UCSD-AML1 (cell line): ENCODE measurements at regions not wholly inside any gene's neighbourhood (a gene's known extent, or its start where the extent isn't known, plus 50 kb on each side); places are given as distances from the start of the nearest gene placed in this dataset.

Source experiments
- DNase-seq: peaks from one replicate; lab custom pipeline; 2025; ENCODE audit not compliant: unreplicated experiment; lab: John Stamatoyannopoulos, UW

DNA sequence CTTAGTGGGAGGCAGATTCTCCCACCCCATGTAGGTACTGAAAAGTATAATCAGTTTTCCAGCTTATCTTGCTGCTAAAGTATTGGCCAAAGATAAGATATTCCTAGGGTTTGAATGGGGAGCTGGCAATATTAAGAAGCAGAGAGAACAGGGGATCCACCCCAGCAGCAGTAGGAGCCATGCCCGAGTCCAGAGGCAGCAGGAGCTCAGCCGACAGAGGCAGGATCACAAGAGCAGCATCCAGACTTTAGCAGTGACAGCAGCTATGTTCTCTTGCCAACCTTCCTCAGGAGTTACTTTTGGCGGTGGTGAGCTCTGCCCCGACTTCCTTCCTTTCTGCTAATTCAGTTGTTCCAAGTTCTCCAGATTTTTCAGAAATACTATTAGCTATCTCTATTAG is 224.5 kb downstream of the GADD45G start:
- no peak for DNase-seq

GRCh38 chr9:89835666-89836065 is 230.9 kb downstream of the GADD45G start:
- no peak for DNase-seq

DNA sequence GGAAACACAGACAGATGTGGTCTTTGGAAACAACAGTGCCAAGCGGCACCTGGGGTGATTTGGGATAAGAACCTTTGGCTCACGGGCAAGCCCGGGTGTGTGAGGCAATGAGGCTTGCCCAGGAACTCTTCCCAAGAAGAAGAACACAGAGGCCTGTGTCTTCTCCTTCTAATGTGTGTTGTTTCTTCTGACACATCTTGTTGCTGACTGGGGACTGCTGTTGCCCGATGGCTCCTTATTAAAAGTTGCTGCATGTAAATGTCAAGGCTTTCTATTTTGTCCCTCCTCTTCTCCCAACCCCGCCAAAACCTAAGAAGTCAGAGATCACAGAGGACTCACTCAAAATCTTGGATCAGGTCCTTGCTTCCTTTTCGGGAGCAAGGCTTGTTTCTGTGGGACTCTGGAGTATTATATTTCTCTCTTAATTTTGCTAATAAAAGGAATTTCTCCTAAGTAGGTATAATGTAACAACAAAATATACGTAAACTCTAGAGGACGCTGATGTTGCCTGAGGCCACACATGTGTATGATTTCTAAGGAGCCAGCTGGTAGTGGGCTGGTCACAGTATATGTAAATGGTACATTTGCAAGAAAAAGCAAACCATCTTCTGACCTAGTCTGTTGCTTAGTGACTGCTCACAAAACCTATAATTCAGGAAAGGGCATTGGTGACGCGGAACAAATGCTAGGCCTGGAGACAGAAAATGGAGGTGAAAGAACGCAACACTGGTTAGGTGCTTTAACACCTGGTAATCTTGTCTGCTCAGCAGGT is 232.5 kb downstream of the GADD45G start:
- no peak for DNase-seq

DNA sequence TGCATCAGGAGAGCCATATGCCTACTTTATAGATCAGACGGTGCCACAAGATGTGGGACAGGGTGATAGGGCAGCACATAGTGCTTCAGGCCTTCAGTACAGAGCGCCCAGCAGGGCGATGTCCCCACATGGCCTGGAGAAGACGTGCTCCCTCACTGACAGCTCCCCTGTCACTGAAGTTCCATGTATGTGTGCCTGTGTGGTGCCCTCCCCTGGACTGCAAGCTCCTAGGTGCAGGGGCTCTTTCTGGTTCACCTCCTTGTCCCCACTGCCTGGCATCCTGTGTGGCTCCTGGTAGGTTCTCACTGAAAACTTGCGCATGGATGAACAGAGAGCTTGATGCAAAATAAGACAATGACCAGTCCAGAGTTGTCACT is 233.1 kb downstream of the GADD45G start:
- no peak for DNase-seq

DNA sequence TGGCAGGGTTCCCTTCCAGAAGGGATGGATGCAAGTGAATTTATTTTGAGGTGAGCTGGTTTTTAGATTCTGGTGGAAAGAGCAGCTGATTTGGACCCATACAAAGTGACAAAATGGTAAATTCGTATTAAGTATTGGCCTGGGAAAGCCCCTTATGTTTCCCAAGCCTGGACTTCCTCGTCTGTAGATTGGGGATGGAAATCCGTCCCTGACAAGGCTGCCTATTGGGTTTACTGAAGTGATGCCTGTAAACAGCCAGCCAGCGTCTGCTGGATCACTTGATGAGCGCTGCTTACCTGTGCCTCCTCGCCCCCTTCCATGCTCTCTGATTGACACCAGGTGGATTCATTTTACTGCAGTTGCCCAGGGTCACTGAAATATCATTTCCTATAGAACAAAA is 233.8 kb downstream of the GADD45G start:
- DNase-seq = no peak

DNA sequence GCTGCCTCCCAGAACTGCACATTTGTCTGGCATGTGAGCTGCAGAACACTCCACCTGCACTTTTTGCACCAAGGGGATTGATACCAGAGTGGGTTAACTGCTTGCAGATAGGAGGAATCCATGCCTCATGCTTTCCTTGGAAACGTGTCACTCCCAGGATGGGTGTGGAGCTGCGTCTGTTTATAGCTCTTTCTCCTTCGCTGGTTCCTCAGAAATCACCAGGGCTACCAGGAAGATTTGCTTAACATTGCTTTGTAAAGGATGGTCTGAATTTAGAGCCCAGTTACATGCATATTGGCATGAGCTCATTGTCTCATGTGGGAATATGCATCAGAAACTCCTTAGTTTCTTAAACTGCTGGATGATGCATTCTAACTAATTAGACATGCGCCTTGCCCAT is 234.6 kb downstream of the GADD45G start:
- DNase-seq = no peak

DNA sequence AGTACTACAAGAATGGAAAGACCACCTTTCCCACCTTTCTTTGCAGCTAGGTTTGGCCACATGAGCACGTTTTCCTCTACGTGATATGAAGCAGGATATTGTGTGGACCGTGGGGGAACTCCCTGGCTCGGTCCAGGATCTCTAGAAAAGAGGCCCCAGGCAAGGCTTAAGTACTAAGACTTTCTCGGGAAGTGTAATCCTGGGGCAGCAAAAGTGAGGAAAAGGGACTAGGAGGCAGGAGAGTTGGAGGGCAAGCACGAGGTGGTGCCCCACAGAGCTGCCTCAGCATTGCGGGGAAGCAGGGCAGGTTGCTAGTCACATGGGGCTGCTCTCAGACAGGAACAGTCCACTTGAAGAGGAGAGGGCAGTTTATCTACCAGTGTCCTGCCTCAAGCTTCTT is 235.1 kb downstream of the GADD45G start:
- no peak for DNase-seq

DNA sequence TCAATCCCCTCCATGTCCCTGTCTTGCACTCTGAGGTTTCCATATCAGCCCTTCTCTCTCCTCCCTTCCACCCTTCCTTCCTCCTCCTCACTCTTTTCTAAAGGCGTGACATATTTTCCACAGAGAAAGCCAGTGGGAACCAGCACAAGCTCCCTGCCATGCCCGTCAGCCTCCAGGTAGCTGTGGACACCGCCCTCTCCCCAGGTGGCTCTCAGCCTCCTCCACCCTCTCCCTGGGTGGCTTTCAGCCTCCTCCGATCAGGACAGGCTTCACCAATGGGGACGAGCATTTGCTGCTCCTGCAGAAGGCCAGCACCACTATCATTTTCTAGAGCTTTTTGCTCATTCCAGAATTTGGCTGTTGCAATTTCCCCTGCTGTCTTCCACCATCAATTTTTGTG is 236.6 kb downstream of the GADD45G start:
- no peak for DNase-seq

DNA sequence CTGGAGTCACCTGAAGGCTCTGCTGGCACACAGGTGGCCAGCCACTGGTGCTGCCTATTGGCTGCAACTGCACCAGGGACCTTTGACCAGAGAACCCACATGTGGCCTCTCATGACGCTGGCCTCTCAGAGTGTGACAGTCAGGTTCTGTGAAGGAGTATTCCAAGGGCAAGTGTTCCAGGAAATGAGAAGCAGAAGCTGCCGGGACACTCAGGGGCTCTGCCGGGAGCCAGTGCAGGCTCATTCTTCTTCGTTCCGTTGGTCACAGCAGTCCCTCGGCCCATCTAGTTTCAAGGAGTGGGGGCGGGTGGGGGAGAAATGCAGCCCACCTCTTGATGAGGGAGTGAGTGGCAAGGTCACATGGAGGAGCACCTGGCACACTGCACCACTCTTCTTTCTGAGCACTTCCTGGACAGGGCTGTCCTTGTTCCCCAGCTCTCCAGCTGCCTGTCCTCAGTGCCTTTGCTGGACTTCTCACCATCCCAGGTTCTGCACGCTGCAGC is 237.5 kb downstream of the GADD45G start:
- DNase-seq = no peak

- no peak for DNase-seq
These were observed 238.3 kb downstream of the GADD45G start for GRCh38 chr9:89843074-89843473.

GRCh38 chr9:89843591-89843990 is 238.8 kb downstream of the GADD45G start:
- DNase-seq = no peak

DNA sequence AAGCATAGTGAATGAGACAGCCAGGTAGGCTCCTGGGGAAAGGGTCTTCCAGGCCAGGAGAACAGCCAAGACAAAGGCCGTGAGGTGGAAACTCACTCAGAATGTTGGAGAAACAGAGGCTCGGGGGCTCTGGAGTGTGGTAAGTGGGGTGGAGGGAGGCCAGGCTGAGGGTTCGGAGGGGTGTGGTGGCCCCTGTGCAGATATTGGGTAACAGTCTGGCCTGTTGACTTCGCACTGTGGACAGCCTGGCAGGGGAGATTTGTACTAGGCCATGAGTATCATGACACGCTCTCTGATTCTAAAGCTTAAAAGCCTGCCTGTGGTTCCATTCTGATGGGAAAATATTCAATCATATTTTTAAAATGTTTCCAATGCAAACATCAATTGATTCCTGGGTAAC is 239.3 kb downstream of the GADD45G start:
- no peak for DNase-seq

DNA sequence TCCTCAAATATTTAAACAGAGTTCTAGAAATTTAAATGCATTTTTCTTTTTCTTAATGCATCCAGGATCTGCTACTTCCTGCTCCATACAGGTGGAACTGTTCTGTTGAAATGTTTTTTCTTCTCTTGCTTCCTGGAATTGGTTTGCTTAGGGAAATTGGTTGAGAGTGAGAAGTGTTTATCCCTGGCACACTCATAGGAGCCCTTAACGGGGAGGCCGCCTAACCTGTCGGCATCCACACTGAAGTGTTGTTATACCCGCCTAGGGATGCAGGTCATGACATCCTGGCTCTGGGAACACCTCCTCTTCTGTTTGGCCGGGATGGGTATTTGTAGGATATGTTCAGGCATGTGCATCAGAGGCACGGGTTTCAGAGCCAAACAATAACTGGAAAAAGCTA is 239.7 kb downstream of the GADD45G start:
- DNase-seq = no peak

DNA sequence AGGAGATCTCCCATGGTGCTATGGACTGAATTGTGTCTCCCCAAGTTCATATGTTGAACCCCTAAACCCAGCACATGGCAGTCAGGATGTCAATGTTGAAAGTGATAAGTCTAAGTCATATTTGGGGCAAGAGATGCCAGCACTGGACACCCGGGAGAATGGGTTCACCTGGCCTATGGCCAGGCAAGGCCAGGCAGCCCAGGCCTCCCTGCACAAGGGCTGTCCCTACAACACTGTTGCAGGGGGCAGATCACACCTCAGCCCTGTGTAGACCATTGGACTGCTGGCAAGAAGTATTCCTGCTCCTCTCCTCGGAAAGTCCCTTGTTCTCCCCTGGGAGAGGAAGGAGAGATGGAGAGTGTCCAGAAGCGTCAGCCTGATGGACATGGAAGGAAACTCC is 240.5 kb downstream of the GADD45G start:
- no peak for DNase-seq

- DNase-seq = no peak
These were observed 241.1 kb downstream of the GADD45G start for GRCh38 chr9:89845862-89846261.

GRCh38 chr9:89848060-89849040 is 243.5 kb downstream of the GADD45G start:
- DNase-seq = no peak

DNA sequence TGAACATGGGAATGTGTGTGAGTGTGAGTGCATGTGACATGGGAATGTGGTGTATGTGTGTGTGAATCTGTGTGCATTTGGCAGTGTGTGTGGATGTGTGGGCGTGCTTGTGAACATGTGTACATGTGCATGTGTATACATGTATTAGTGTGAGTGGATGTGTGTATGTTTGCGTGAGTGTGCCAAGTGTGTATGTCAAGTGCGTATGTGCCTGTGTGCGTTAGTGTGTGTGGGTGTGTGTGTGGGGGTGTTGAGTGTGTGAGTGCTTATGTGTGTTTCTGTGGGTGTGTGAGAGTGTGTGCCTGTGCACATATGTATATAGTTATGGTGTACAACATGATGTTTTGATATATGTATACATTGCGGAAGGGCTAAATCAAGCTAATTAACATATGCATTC is 244.3 kb downstream of the GADD45G start:
- no peak for DNase-seq

DNA sequence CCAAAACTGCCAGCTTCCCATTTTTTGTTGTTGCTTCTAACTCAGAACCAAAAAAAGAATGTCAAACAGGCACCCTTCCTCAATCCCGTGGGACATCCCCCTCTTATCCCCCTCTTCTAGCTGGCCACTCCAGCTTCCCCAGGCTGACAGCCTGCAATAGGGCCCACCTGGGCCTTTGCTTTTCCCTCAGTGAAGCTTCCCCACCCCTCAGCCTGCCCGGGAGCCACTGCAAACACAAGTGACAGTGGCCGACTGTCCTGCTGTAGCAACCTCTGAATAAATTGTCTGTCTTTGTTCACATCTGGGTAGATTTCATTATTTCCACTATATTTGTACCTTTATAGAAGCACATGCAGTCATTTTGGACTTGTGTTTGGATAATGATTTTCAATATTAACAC is 245.3 kb downstream of the GADD45G start:
- no peak for DNase-seq

GRCh38 chr9:89850631-89851325 is 246.0 kb downstream of the GADD45G start:
- DNase-seq = no peak

GRCh38 chr9:89853161-89853560 is 248.3 kb downstream of the GADD45G start:
- no peak for DNase-seq

DNA sequence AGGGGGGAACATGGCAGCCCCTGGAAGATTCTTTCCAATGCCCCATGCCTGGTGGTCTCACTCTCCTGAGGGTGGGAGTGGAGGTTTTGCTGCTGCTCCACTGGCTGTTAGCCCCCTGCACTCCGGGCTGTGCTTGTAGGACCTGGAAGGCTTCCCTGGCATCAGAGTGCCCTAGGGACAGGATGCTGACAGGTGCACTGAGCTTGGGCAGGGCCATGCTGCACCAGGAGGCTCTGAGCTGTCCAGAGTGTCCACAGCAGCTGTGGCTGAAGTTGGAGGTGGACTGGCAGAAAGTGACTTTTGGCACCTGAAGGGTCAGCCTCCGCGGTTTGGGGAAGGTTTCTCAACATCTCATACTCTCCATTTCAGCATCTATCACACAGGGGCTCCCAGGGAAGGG is 249.1 kb downstream of the GADD45G start:
- no peak for DNase-seq
